Thyroid gland (tissue), 4 donors: ENCODE measurements at regions not wholly inside any gene's neighbourhood (a gene's known extent, or its start where the extent isn't known, plus 50 kb on each side); places are given as distances from the start of the nearest gene placed in this dataset.

ENCODE experiments used
- CTCF ChIP-seq, 6 experiments: fragments of 200-600 bp in 3 of 6; fragments of 450-650 bp in 3 of 6; sonication (generic) in 3 of 6; IDR thresholded peaks; one replicate each; pipeline ENCODE4 v1.5.1; 2016 to 2019; ENCODE audit warnings: antibody characterized with exemption in 6 of 6, mild to moderate bottlenecking in 2 of 6, inconsistent platforms in 1 of 6, moderate library complexity in 1 of 6
- POLR2A ChIP-seq, 2 donors: fragments of 450-650 bp; IDR thresholded peaks; one replicate each; pipeline ENCODE4 v1.6.1; 2017; ENCODE audit warnings: antibody characterized with exemption in 2 of 2, mild to moderate bottlenecking in 2 of 2, moderate library complexity in 1 of 2

GRCh38 chr12:70096759-70097410, 146.3 kb upstream of the CNOT2 start:
- TF ChIP-seq CTCF (IDR thresholded peaks at IDR 0.05) = no peak
- TF ChIP-seq POLR2A (IDR thresholded peaks at IDR 0.05) = no peak
